ENCODE measurements at regions not wholly inside any gene's neighbourhood (a gene's known extent, or its start where the extent isn't known, plus 50 kb on each side); places are given as distances from the start of the nearest gene placed in this dataset.
A peak's percentile ranks its signal among the peaks of the same experiment; 100 is the strongest.

- DNase-seq (ENCODE audit: extremely low read depth, low read depth): no peak
- TF ChIP-seq CTCF (IDR thresholded peaks at IDR 0.05; ENCODE audit: low read depth, low read length, missing control alignments): no peak
- no peak overlapping the region for H3K4me3 ChIP-seq (replicated peaks; ENCODE audit: low read depth, low read length)
These were observed 140.1 kb upstream of the NR3C1 start for GRCh38 chr5:143543358-143544255.

- DNase-seq (ENCODE audit: extremely low read depth, low read depth): no peak
- TF ChIP-seq CTCF (IDR thresholded peaks at IDR 0.05; ENCODE audit: low read depth, low read length, missing control alignments): no peak
- H3K4me3 ChIP-seq (replicated peaks; ENCODE audit: low read depth, low read length): no peak overlapping the region
These were observed 139.3 kb upstream of the NR3C1 start for GRCh38 chr5:143542798-143543144.

- H3K4me3 ChIP-seq (replicated peaks; ENCODE audit: low read depth, low read length): no peak overlapping the region
- TF ChIP-seq CTCF (IDR thresholded peaks at IDR 0.05; ENCODE audit: low read depth, low read length, missing control alignments): no peak
- no peak for DNase-seq (ENCODE audit: extremely low read depth, low read depth)
These were observed 138.7 kb upstream of the NR3C1 start for GRCh38 chr5:143541943-143542797.

DNA sequence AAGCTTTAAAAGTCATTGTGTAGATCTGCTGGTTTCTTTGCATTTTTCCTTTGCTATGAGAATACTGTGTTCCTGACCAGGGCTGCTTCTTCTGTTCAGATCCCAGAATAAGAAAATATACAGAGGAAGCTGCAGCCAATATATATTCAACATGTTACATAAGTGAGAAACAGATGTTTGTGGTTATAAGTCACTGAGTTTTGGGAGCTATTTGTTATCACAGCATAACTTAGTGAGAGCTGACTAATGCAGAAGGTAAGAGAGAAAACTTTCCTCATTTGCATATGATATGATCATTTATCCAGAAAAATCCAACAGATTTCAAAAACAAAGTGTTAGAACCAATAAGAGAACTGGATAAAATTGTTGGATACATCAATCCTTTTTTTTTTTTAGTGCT, 136.3 kb upstream of the NR3C1 start:
- no peak for TF ChIP-seq CTCF (IDR thresholded peaks at IDR 0.05; ENCODE audit: low read depth, low read length, missing control alignments)
- no peak for DNase-seq (ENCODE audit: extremely low read depth, low read depth)
- no peak overlapping the region for H3K4me3 ChIP-seq (replicated peaks; ENCODE audit: low read depth, low read length)

GRCh38 chr5:143537056-143537455, 133.6 kb upstream of the NR3C1 start:
- H3K4me3 ChIP-seq (replicated peaks; ENCODE audit: low read depth, low read length): no peak overlapping the region
- DNase-seq (ENCODE audit: extremely low read depth, low read depth): no peak
- TF ChIP-seq CTCF (IDR thresholded peaks at IDR 0.05; ENCODE audit: low read depth, low read length, missing control alignments): no peak

DNA sequence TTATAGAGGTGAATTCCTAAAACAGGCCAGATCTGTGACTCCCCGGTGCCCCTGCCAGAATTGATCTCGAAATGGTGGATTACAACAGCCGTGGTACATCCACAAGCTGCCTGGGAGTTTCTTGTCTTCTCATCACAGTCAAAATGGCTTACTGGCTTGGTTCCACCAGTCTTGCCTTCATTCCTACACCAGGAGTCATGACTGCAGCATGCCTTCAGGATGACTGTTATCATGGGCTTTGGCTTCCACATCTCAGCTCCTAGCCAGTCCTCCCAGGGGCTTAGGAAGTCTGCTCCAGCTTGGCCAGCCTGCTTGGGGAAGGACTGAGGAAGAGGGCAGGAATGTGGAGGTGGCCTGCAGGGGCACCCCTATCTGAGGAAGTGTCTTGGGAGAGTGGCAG, 132.9 kb upstream of the NR3C1 start:
- peak; percentile 88 for DNase-seq (ENCODE audit: extremely low read depth, low read depth)
- TF ChIP-seq CTCF (IDR thresholded peaks at IDR 0.05; ENCODE audit: low read depth, low read length, missing control alignments): no peak
- no peak overlapping the region for H3K4me3 ChIP-seq (replicated peaks; ENCODE audit: low read depth, low read length)
